HG03039 (cell line): ENCODE measurements at regions not wholly inside any gene's neighbourhood (a gene's known extent, or its start where the extent isn't known, plus 50 kb on each side); places are given as distances from the start of the nearest gene placed in this dataset.
"Not testable (repeated sequence)": the region's sequence is repeated elsewhere in the genome, so short reads cannot be mapped to it uniquely, and the experiment has no call there.

Source experiments
- ATAC-seq: cut with Tn5 transposase; IDR thresholded peaks from one replicate; pipeline ENCODE4 v1.9.1; 2021; ENCODE audit warnings: mild to moderate bottlenecking, moderate library complexity; ENCODE audit not compliant: unreplicated experiment

DNA sequence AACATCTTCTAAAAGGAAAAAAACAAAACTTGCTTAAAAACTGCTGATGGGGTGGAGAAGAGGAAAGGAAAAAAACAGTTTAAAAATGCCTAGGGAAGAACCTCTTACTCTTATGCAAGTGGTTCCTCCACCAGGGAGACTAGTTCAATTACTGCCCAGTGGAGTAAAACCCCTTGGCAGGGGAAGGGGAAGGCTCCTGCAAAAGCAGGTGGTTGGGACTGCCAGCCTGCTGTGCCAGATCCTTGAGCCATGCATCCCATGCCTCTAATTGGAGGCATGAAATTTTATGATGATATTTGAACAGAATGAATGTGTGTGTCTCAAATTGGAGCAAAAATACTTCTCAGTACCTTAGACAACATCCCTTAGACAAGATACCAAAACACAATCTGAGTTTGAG is 118.8 kb downstream of the FSCB start:
- ATAC-seq = no peak

GRCh38 chr14:44385906-44386305 is 121.2 kb downstream of the FSCB start:
- ATAC-seq = no peak

DNA sequence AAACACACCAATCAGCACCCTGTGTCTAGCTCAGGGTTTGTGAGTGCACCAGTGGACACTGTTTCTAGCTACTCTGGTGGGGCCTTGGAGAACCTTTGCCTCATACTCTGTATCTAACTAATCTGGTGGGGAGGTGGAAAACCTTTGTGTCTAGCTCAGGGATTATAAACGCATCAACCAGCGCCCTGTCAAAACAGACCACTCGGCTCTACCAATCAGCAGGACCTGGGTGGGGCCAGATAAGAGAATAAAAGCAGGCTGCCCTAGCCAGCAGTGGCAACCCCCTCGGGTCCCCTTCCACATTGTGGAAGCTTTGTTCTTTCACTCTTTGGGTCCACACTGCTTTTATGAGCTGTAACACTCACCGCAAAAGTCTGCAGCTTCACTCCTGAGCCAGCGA is 121.8 kb downstream of the FSCB start:
- not testable (repeated sequence) for ATAC-seq

DNA sequence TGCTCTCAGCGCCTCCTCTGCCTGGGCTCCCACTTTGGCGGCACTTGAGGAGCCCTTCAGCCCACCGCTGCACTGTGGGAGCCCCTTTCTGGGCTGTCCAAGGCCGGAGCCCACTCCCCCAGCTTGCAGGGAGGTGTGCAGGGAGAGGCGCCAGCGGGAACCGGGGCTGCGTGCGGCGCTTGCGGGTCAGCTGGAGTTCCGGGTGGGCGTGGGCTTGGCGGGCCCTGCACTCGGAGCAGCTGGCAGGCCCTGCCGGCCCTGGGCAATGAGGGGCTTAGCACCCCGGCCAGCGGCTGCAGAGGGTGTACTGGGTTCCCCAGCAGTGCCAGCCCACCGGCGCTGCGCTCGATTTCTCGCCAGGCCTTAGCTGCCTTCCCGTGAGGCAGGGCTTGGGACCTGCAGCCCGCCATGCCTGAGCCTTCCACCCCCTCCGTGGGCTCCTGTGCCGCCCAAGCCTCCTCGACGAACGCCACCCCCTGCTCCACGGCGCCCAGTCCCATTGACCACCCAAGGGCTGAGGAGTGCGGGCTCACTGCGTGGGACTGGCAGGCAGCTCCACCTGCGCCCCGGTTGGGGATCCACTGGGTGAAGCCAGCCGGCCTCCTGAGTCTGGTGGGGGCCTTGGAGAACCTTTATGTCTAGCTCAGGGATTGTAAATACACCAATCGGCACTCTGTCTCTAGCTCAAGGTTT is 122.3 kb downstream of the FSCB start:
- ATAC-seq = not testable (repeated sequence)

DNA sequence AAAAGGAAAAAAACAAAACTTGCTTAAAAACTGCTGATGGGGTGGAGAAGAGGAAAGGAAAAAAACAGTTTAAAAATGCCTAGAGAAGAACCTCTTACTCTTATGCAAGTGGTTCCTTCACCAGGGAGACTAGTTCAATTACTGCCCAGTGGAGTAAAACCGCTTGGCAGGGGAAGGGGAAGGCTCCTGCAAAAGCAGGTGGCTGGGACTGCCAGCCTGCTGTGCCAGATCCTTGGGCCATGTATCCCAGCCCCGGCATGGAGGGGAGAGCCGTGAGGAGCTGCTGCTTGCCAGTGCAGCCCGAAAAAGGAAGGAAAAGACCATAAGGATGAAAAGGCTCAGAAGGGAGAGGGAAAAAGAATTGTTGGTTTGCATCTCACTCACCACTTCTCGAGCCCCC is 123.0 kb downstream of the FSCB start:
- ATAC-seq = no peak

GRCh38 chr14:44383636-44384035 is 123.4 kb downstream of the FSCB start:
- ATAC-seq = no peak

DNA sequence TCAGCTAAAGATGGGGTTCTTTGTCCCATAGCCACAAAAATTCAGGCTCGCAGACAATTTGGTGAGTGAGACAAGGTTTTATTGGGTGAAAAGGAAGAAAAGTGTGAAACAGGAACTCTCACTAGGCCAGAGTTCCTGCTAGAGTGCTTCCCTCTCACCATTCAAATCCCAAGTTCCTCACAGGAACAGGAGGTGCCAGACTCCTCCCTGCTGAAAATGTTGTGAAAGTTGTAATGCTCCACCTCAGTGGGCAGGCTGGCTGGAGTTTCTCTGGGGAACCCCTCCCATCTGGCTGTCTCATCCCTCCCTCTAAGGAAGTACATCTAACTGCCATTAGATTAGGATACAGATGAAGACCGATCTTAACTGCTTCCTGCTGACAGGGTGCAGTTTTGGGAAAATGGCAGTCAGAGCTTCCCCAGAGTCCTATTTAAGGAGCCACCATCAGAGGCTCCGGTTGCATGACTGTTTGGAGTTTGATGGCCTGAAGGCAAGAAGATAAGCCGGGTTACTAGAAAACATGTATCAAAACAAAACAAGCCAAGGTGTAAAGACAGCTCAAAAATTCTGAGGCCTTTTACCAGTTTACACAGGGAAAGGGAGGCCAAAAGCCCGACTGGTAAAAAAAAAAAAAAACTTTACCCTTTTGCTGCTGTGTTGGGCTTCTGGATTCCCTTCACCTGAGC is 127.6 kb downstream of the FSCB start:
- ATAC-seq = no peak

DNA sequence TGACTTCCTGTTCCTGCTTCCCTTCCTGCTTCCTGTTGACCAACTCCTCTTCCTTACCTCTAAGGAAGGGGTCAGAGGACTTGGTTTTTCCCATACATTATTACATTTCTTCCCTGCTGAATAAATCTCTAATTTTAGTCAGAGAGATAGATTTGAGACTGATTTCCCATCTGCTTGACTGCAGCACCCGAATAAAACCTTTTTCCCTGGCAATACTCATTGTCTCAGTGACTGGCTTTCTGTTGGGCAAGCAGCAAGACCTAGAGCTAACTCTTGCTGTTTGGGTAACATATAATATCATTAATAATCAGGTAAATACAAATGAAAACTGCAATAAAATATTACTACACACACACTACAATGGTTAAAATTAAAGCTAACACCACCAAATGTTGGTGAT is 132.2 kb downstream of the FSCB start:
- no peak for ATAC-seq

DNA sequence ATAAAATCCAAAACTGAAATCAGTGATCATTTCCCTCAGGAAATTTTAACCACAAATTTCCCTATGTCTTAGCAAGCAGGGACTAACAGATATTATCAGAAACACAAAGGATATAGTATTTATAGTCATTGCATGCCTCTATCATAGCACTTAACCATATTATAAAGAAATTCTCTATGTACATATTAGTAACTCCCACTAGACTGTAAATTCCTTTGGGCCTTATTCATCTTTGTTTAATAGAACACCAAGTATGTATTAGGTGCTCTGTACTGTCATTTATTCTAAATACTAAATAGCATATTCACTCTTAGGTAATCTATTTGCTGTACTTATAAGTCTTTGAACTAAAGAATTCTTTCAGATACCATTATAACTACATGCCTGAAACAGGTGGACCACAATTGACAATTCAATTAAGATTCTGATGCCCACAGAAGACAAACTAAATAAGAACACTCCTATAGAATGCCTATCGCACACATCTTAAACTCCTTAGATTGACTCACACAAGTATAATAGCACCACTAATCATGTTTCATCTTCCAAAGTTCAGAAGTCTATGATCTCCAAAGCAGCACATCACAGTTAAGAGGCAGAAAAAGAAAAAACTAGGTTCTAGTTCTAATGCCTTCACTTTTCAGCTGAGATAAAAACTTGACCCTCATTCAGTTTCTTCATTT is 134.1 kb downstream of the FSCB start:
- no peak for ATAC-seq

DNA sequence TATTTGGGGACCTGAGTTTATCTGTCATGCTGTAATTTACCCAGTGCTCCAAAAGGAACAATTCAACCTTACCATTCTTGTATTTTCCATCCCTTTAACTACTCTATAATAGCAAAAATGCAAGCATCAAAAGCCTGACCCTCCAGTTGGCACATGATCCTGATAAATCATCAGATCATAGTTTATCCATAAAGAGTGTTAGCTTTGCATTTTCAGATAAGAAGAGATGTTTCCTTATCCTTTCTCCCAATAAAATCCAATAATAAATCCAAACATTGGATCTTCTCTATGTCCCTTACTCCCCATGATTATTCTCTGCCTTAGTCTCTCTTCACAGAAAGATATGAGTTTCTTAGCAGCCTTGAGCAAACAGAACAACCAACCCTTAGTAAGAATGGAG is 134.9 kb downstream of the FSCB start:
- no peak for ATAC-seq

DNA sequence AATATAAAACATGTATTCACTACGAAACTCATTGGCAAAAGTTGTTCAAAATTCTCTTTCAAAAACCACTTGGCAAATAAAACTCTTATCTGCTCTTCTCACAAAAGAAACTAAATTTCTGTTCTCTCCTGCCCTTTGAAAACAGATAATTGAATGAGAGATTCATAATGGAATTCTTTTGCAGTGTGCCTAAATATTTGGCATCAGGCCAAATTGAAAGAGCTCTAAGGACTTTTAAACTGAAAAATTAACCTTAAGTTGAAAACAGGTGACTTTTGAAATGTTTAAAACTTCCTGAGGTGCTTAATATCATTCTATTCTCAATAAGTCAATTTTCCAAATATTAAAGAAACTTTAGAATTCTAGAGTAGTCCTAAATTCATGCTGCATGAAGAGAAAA is 136.4 kb downstream of the FSCB start:
- ATAC-seq = no peak

GRCh38 chr14:44369401-44370123 is 137.5 kb downstream of the FSCB start:
- ATAC-seq = no peak

GRCh38 chr14:44361083-44361482 is 146.0 kb downstream of the FSCB start:
- no peak for ATAC-seq

DNA sequence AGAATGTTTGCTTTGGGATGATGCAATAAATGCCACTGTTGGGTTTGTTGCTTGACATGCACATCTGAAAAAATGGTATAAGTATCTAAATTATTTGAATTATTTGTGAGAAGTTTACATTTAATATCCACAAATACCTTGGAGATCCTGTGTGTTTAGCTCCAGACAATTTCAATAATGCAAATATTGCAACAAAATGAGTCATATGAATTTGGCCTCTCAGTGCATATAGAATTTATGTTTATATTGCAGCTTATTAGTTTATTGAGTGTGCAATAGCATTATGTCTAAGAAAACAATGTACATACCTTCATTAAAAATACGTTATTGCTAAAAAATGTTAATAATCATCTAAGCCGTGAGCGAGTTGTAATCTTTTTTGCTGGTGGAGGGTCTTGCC is 153.3 kb downstream of the FSCB start:
- ATAC-seq = no peak

DNA sequence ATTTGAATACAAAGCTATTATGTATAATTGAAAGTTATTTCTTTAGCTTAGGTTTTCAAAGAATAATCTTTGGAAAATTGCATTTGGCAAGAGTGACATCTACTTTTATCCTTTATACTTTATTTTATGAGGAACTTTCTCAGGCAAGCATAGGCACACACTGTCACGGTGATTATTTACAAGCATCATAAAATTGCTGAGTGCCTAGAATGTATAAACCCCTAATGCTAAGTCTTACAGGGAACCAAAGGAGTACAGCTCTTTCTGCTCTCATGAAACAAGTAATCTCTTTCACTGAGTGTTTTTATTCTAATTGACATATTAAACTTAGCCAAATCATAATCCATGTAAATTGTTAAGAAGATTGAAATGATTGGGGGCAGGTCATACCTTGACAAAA is 154.9 kb downstream of the FSCB start:
- no peak for ATAC-seq

GRCh38 chr14:44347316-44347715 is 159.8 kb downstream of the FSCB start:
- no peak for ATAC-seq

DNA sequence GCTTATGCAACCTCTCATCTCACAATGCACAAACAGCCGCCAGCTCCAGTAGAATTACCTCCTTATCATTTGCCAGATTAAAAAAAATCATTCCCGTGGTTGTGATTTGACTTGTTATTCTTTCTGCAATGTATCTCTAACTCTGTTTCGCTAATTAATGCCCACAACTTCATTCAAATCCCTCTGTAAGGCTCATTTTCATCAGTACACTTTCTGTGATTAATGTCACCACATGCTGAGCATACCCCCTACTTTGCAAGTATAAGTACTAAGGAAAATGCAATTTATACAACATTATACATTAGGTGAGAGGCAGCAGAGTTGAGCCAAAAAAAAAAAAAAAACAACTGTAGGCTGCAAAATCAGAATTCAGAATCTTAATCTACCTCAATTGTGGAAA is 166.0 kb downstream of the FSCB start:
- no peak for ATAC-seq

DNA sequence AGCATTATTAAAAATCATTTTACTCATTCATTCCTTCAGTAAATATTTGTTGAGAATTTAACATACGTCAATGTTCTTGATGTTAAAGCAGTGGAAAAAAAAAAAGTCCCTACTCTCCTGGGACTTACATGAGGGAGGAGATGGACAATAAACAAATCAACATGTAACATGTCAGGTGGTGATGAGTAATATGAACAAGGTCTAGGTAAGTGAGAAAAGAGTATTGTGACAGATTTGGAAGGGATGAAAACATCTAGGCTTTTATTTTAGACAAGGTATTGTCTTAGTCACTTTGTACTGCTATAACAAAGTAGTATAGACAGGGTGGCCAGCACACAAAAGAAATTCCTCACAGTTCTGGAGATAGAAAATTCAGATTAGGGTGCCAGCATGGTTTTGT is 167.2 kb downstream of the FSCB start:
- ATAC-seq = no peak

DNA sequence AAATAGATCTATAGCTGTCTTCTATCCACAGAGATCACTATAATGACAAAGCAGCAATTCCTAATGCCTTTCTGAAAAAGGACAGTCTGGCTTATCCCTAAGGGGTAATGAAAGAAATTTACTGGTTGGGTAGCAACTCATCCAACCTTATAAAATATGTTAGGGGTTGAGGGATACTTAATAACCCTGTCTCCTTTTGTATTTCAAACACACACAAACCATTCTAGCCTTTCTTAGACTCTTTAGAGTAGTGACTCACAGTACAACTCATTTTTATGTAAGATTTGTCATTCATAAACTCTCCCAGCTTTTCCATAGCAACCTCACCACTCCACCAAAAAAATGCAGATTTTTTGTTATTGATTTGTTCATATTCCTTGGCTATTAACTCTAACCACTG is 167.9 kb downstream of the FSCB start:
- no peak for ATAC-seq

GRCh38 chr14:44317441-44317746 is 189.7 kb downstream of the FSCB start:
- ATAC-seq = no peak

- peak; percentile 82 for ATAC-seq
Measured at GRCh38 chr14:44316647-44317440, 190.2 kb downstream of the FSCB start.
